ENCODE measurements at regions not wholly inside any gene's neighbourhood (a gene's known extent, or its start where the extent isn't known, plus 50 kb on each side); places are given as distances from the start of the nearest gene placed in this dataset.

GRCh38 chr10:90977855-90978486 lies 57.1 kb upstream of the ANKRD1 start:
- TF ChIP-seq EZH2 (IDR thresholded peaks at IDR 0.05; ENCODE audit: borderline replicate concordance, low read depth, low read length, poor library complexity, severe bottlenecking): no peak
- TF ChIP-seq, protein P1, sequence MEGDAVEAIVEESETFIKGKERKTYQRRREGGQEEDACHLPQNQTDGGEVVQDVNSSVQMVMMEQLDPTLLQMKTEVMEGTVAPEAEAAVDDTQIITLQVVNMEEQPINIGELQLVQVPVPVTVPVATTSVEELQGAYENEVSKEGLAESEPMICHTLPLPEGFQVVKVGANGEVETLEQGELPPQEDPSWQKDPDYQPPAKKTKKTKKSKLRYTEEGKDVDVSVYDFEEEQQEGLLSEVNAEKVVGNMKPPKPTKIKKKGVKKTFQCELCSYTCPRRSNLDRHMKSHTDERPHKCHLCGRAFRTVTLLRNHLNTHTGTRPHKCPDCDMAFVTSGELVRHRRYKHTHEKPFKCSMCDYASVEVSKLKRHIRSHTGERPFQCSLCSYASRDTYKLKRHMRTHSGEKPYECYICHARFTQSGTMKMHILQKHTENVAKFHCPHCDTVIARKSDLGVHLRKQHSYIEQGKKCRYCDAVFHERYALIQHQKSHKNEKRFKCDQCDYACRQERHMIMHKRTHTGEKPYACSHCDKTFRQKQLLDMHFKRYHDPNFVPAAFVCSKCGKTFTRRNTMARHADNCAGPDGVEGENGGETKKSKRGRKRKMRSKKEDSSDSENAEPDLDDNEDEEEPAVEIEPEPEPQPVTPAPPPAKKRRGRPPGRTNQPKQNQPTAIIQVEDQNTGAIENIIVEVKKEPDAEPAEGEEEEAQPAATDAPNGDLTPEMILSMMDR (conservative IDR thresholded peaks at IDR 0.05; ENCODE audit: low read depth, low read length): no peak

All from A673 (cell line).